ENCODE measurements at regions not wholly inside any gene's neighbourhood (a gene's known extent, or its start where the extent isn't known, plus 50 kb on each side); places are given as distances from the start of the nearest gene placed in this dataset.

DNA sequence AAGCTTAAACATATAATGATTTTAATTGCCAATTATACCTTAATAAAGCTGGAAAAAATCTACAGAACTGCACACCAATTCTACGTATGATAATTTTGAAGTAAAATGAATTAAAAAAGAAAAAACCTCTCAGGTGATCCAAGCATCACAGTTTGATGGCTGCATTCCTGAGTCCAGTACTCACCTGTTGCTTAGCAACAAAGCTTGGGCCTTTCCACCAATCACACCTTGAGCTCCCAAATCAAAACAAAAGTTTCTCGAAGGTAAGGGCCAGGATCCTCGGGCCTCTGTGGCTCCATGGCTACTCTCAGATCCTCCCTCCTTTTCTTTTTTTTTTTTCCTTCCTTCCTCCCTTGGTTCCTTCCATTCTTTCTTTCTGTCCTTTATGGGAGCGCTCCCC lies 137.2 kb upstream of the PCBD1 start:
- DNase-seq, result no peak

DNA sequence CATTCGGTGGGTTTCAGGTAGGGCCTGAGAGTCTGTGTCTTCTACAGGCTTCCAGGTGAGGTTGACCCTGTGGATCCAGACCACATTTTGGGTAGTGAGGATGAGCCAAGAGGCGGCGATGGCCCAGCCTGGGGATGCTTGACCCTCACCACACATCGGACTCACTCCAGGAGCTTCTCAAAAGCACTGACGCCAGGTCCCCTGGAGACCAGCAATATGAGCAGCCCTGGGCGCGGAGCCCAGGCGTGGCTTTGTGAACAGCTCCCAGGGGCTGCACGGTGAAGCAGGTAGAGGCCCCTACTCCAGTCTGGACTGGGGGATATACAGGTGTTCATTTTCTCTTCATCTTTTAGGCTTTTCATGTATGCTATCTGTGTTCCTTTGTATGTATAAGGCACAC lies 139.7 kb upstream of the PCBD1 start:
- no peak for DNase-seq

GRCh38 chr10:71029411-71029892 lies 141.1 kb upstream of the PCBD1 start:
- no peak for DNase-seq

GRCh38 chr10:71029907-71030306 lies 141.5 kb upstream of the PCBD1 start:
- DNase-seq, result no peak

DNA sequence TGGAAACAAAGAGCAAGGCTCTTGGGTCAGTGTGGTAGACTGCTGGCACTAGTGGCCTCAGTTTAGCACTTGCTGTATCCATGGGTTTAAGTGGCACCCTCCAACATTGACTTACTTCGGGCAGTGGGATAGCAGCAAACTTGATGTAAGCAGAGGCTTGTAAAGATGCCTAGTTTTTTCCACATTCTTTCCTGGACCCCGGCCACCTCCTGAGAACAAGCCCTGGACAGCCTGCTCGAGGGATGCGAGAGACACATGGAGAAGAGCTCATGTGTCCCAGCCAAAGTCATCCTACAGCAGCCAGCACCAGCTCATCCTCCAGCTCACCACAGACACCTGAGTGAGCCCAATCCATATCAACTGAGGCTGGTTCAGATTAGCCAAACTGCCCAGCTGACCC lies 142.7 kb upstream of the PCBD1 start:
- DNase-seq, result no peak

- DNase-seq, result no peak
Observed at GRCh38 chr10:71031603-71032002, 143.2 kb upstream of the PCBD1 start.

DNA sequence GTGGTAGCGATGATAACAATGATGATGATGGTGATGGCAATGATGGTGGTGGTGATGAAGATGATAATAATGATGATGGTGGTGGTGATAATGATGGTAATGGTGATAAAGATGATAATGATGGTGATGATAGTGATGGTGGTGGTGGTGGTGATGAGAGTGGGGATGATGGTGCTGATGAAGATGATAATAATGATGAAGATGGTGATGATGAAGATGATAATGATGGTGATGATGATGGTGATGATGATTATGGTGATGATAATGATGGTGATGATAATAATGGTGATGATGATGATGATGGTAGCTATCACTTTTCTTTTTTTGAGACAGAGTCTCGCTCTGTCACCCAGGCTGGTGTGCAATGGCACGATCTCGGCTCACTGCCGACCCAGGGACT lies 144.5 kb upstream of the PCBD1 start:
- DNase-seq, result no peak

DNA sequence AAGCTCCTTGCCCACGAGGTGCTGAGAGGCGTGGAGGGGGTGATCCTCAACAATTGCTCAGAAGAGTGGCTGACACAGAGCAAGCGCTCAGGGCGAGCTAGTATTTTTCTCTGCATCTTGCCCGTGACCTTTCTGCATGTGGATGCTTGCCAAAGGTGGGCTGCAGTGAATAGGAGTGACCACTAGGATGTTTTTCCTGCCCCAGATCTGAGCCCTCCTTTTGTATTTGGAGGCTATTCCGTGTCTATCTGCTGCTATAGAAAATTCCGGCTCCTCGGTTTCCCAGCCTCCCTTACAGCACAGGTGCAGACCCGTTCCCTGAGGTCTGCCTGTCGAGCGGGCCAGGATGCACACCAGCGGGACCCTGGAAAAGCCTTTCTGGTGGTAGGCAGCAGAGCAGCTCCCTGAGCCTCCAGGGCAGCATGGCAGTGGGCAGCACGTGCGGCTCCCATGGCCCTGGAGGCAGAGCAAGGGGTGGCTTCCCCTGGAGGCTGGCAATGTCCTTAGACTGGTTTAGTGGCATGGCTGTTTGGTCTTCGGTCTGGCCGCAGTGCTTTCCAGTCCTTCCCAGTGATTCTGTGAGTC lies 145.1 kb upstream of the PCBD1 start:
- no peak for DNase-seq

DNA sequence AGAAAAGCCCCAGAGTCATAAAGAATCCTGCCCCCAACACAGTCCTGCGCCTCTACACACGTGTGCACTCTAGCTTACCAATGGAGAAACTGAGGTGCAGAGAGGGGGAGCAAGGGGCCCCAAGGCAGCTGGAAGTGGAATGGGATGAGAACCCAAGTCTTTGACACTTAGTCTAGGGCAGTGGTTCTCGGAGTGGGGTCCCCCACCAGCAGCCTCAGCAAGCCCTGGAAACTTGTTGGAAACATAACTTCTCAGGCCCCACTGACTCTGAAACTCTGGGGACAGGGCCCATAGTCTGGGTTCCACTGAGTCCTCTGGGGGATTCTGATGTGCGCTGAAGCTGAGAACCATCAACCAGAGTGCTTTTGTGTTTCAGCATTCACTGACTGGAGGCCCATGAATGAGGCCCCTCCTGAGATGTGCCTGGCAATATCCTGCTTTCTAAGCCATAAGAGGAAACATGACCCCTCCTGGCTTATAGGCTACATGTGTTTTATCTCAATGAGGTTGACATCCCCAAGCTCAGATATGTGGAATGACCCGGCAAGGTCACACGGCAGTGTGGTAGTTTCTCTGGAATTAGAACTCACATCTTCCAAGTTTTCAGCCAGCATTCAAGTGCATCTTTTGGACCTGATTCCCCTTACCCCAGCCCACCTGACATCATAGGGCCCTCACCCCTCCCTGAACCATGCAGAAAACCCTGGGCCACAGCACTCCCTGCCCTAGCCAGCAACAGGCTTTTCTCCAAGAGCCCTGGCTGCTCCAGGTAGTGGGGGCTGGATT lies 147.3 kb upstream of the PCBD1 start:
- DNase-seq, result no peak

DNA sequence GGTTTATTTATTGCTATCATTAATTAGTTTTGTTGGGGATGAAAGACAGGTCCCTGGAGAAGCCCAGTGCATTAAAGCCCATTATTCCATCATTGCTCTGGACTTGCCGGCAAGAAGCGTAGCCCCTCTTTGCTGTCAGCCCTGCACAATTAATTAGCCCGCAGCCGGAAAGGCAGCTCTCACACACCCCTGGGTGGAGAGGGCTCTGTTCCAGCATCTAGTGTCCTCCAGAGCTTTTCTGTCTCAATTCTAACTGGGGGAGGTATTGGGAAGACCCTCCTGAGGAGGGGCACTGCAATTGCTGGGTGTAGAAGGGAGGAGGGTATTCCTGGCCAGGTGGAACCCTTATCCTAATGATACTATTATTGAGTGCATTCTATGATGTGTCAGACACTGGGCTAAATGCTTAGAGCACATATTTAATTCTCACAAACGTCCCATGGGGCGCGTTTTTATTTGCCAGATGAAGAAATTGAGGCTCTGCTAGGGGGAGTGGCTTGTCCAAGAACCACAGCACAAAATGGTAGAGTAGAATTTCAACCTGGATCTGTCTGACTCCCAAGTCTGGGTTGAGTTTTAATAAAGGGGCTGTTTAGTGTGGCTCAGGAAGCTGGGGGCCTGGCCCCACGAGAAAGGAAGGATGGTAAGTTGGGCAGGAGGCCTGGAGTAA lies 148.1 kb upstream of the PCBD1 start:
- DNase-seq, result no peak

GRCh38 chr10:71038091-71038633 lies 149.8 kb upstream of the PCBD1 start:
- no peak for DNase-seq

DNA sequence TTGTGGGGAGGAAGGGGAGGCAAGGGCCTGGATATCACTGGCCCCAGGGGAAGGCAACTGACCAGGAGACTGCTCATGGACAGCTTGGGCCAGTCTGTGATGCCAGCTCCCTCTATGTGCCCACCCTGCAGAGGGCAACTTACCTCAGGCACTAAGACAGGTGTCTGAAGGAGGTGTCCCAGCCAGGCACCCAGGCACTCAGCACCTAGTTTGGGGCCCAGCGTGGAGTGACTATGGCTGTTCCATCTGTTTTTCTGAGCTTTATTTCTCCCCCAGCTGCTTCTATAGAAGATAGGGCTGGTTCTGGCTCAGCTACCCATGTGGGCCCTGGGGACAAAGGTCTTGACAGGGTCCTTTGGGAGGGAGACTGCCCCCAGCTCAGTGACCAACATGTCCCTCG lies 150.6 kb upstream of the PCBD1 start:
- no peak for DNase-seq

GRCh38 chr10:71039551-71039950 lies 151.2 kb upstream of the PCBD1 start:
- no peak for DNase-seq

DNA sequence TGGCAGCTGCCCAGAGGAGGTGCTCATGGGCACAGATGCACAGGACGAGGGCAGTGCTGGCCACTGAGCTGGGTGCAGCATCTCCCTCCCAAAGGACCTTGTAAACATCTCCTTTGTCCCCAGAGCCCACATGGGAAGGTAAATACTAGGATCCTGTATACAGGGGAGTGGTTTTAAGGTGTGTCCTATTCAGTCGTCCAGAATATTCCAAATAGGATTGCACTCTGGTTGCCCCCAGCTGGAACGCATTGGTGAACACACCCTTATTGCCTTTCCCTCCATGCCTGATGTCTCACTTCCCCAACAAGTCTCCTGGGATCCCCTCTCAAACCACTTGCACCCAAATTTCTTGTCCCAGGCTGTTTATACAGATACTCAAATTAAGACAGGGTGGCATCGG lies 152.0 kb upstream of the PCBD1 start:
- DNase-seq, result no peak

DNA sequence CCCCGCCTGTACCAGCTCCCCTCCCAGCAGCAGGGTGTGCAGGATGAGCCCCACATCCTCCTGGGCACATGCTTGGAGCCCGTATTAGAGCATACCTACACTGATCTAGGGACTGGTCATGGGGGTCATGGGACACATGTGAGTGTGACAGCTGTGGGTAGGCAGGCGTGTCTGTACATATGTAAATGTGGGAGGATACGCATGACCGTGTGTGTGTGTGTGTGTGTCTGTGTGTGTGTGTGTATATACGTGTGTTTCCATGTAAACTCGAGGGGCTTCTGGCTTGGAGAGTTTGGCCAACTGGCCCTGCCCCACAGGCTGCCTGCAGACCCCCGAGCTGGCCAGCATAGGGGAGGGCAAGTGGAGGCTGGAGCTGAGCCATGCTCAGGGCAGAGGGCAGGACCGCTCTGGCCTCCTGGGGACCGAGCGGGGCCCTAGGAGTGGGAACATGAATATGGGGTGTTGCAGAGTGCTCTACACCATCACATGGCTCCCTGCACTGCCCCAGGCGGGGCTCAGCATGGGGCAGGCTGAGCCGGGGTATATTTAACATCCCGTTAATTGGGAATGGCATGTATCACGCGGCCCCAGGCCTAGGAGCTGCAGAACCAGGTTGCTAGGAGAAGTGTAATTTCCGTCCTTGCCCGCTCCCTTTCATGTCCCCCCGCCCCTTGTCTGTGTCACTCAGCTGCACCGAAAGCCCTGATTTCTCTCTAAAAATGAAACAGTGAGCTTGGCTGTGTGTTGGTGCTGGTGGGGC lies 152.7 kb upstream of the PCBD1 start:
- DNase-seq, result no peak

DNA sequence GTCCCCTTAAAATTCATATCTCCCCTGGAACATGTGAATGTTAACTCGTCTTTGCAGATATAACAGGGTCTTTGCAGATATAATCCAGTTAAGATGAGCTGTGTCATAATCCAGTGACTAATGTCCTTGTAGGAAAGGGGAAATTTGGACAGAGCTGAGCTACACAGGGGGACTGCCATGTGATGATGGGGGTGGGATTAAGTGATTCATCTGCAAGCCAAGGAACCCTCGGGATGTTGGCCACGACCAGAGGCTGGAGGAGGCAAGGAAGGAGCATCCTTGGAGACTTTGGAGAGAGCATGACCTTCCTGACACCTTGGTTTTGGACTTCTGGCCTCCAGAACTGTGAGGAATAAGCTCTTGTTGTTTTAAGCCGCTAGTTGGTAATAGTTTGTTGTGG lies 153.9 kb upstream of the PCBD1 start:
- DNase-seq, result peak; percentile 56 to 77 (median 70)

- no peak for DNase-seq
Observed at GRCh38 chr10:71042699-71043098, 154.3 kb upstream of the PCBD1 start.

- no peak for DNase-seq
Observed at GRCh38 chr10:71043858-71044257, 155.5 kb upstream of the PCBD1 start.

DNA sequence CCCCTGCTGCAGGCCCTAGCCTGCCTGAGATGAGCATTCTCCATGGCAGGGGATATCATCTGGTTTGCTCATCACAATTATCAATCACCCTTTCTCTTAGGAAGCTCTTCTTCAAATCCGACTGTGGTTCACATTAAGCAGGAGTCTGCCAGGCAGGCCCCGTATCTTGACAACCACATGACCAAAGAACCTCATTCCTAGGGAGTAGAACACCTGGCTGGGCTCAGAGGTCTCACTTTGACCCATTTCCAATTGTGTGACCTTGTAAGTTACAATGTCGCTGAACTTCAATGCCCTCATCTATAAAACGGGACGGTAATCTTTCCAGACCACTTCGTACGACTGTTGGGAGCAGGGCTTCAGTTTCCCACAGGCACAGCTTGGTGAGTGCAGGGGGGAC lies 156.4 kb upstream of the PCBD1 start:
- no peak for DNase-seq

- DNase-seq, result peak; percentile 88 to 94 (median 93)
Observed at GRCh38 chr10:71045204-71045809, 156.9 kb upstream of the PCBD1 start.

- DNase-seq, result no peak
Observed at GRCh38 chr10:71045936-71046335, 157.6 kb upstream of the PCBD1 start.

GRCh38 chr10:71046747-71047146 lies 158.4 kb upstream of the PCBD1 start:
- DNase-seq, result peak in 1 of 4 experiments; percentile 13
